ENCODE measurements at regions not wholly inside any gene's neighbourhood (a gene's known extent, or its start where the extent isn't known, plus 50 kb on each side); places are given as distances from the start of the nearest gene placed in this dataset.

DNA sequence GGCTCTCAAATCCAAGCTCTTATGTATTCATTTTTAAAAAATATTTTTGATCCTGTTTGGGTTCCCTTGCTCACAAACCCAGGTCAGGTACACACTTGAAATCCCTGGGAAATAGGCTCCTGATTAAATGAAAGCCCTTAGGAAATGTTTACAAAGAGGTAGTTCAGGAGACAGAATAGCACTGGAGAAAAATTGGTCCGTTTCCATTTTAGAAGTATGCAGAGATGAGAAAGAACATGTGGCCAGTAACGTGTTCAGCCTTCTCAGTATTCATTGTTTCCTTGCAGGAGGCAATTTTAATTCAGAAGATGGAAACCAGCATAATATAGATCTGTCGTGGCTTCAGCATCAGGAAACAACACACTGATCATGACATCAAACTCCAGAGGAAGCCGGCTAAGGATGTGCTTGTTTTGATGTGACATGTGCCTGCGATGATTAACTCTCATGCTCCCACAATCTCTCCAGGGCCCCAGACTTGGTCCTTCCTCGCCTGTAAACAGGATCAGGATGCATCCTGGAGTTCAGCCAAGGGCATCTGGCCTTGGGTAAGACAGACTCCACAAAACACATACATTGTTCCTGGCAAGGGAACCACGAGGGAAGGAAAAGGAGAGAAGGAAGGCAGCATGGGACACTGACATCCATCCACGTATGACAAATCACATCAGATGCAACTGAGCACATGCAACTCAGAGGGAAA, 350.5 kb upstream of the THBS1 start:
- Histone ChIP-seq H3K4me3 (no peak overlapping the region), H3K27ac (peak overlapping the region in 1 of 4 donors; percentile 30), H3K4me1 (no peaks in the 10 kb centered on the region), H3K9me3 (no peaks in the 10 kb centered on the region), H3K27me3 (no peaks in the 10 kb centered on the region), H3K36me3 (no peaks in the 10 kb centered on the region)
- TF ChIP-seq, protein P1, sequence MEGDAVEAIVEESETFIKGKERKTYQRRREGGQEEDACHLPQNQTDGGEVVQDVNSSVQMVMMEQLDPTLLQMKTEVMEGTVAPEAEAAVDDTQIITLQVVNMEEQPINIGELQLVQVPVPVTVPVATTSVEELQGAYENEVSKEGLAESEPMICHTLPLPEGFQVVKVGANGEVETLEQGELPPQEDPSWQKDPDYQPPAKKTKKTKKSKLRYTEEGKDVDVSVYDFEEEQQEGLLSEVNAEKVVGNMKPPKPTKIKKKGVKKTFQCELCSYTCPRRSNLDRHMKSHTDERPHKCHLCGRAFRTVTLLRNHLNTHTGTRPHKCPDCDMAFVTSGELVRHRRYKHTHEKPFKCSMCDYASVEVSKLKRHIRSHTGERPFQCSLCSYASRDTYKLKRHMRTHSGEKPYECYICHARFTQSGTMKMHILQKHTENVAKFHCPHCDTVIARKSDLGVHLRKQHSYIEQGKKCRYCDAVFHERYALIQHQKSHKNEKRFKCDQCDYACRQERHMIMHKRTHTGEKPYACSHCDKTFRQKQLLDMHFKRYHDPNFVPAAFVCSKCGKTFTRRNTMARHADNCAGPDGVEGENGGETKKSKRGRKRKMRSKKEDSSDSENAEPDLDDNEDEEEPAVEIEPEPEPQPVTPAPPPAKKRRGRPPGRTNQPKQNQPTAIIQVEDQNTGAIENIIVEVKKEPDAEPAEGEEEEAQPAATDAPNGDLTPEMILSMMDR (IDR thresholded peaks at IDR 0.05): no peak
- no peak for TF ChIP-seq POLR2A (IDR thresholded peaks at IDR 0.05)
- no peak for DNase-seq

DNA sequence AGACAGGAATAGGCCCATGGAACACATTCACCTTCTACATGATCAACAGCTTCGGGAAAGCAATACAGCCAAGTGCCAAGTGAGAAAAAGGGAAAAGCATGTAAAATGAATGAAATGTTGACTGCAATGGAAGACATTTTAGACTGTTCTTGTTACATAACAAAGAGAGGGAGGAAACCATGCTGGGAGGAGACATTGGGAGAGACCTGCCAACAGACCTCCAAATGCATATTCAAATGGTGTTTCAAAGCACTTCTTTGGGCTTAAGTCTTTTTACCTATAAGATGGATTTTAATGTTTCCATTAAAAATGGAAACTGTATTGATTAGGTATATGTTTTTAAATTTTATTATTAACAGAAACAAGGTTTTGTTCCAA, 350.0 kb upstream of the THBS1 start:
- Histone ChIP-seq H3K4me1 (no peaks in the 10 kb centered on the region), H3K4me3 (no peak overlapping the region), H3K9me3 (no peaks in the 10 kb centered on the region), H3K27me3 (no peaks in the 10 kb centered on the region), H3K27ac (no peak overlapping the region), H3K36me3 (no peaks in the 10 kb centered on the region)
- TF ChIP-seq, protein P1 (IDR thresholded peaks at IDR 0.05): no peak
- TF ChIP-seq POLR2A (IDR thresholded peaks at IDR 0.05): no peak
- DNase-seq: no peak

DNA sequence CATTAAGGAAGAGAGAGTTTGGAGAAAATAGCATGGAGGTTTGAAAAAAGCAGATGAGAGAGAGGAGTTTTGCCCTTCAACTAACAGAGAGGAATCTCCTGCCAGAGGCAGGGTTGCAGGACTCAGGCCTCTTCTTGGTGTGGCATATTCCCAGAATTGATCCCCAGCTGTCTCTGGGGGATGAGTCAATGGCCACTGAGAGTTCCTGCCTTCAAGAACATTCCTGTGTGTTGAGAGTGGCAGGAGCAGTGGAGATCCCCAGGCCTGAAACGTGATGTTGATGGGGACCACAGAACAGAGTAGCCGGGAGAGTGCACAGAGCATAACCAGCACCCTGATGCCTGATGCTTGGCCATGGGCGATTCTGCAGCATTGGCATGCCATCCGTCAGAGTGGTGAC, 348.4 kb upstream of the THBS1 start:
- Histone ChIP-seq H3K27ac (no peak overlapping the region), H3K4me3 (no peak overlapping the region)
- DNase-seq: no peak

DNA sequence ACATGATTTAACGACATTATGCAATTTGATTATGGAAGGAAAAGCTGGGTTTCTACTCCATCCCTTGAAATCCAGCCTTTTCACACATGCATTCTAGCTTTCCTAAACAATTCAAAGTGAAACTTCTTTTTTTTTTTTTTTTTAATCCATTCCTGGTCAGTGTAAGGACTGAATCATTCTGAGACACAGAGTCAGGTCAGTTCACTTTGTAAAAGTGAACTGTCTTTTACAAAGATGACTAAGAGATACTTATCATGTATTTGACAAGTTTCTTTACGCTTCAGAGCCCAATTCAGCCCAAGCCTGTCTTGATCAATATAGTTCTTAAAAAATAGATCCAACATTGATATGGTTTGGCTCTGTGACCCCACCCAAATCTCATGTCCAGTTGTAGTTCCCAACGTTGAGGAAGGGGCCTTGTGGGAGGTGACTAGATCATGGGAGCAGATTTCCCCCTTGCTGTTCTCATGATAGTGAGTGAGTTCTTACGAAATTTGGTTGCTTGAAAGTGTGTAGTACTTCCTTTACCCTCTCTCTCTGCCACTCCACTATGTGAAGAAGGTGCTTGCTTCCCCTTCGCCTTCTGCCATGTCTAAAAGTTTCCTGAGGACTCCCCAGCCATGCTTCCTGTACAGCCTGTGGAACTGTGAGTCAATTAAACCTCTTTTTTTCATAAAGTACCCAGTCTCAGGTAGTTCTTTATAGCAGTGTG, 345.6 kb upstream of the THBS1 start:
- H3K27ac ChIP-seq: no peak overlapping the region
- H3K4me1 ChIP-seq: no peaks in the 10 kb centered on the region
- no peak for DNase-seq
- no peaks in the 10 kb centered on the region for H3K36me3 ChIP-seq
- no peak overlapping the region for H3K4me3 ChIP-seq
- TF ChIP-seq, protein P1 (IDR thresholded peaks at IDR 0.05): no peak
- TF ChIP-seq POLR2A (IDR thresholded peaks at IDR 0.05): no peak
- H3K9me3 ChIP-seq: no peaks in the 10 kb centered on the region
- no peaks in the 10 kb centered on the region for H3K27me3 ChIP-seq

More for the DNA sequence above, 348.4 kb upstream of the THBS1 start:
- no peaks in the 10 kb centered on the region for H3K36me3 ChIP-seq
- no peaks in the 10 kb centered on the region for H3K9me3 ChIP-seq
- H3K27me3 ChIP-seq: no peaks in the 10 kb centered on the region
- no peaks in the 10 kb centered on the region for H3K4me1 ChIP-seq
- no peak for TF ChIP-seq POLR2A (IDR thresholded peaks at IDR 0.05)
- TF ChIP-seq, protein P1 (IDR thresholded peaks at IDR 0.05): no peak

DNA sequence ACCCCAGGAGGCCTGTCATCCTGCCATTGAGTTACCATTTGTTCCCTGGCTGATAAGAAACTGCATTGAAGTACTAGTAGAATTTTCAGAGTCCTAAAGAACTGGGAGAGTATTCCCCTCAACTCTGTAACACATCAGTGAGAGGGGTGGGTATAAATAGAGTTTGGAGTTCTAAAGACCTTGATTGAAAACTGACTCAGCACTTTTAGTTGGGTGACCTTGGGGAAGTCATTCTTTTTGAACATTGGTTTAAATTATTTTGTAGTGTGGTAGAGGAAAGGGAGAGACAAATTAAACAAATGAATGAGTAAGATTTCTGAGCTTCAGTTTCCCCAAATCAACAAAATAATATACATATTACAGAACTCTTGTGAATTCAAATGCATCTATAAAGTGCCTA, 344.5 kb upstream of the THBS1 start:
- DNase-seq: no peak
- H3K27me3 ChIP-seq: no peaks in the 10 kb centered on the region
- H3K4me1 ChIP-seq: no peaks in the 10 kb centered on the region
- no peak overlapping the region for H3K4me3 ChIP-seq
- no peak overlapping the region for H3K27ac ChIP-seq
- H3K36me3 ChIP-seq: no peaks in the 10 kb centered on the region
- H3K9me3 ChIP-seq: no peaks in the 10 kb centered on the region
- no peak for TF ChIP-seq POLR2A (IDR thresholded peaks at IDR 0.05)
- TF ChIP-seq, protein P1 (IDR thresholded peaks at IDR 0.05): no peak
